ENCODE measurements at regions not wholly inside any gene's neighbourhood (a gene's known extent, or its start where the extent isn't known, plus 50 kb on each side); places are given as distances from the start of the nearest gene placed in this dataset.
A peak's percentile ranks its signal among the peaks of the same experiment; 100 is the strongest.

GRCh38 chr5:168114444-168115017 is 176.9 kb upstream of the WWC1 start:
- H3K4me3 ChIP-seq (ENCODE audit: low read depth, low read length), result no peak overlapping the region
- DNase-seq (ENCODE audit: low read depth), result peak; percentile 28
- TF ChIP-seq CTCF (IDR thresholded peaks at IDR 0.05; ENCODE audit: control insufficient read depth, extremely low read depth, insufficient read depth), result peak; percentile 88

- TF ChIP-seq CTCF (IDR thresholded peaks at IDR 0.05; ENCODE audit: control insufficient read depth, extremely low read depth, insufficient read depth), result no peak
- no peak for DNase-seq (ENCODE audit: low read depth)
- no peak overlapping the region for H3K4me3 ChIP-seq (ENCODE audit: low read depth, low read length)
Observed at GRCh38 chr5:168117469-168117868, 174.0 kb upstream of the WWC1 start.

GRCh38 chr5:168118042-168118668 is 173.3 kb upstream of the WWC1 start:
- no peak for DNase-seq (ENCODE audit: low read depth)
- no peak overlapping the region for H3K4me3 ChIP-seq (ENCODE audit: low read depth, low read length)
- TF ChIP-seq CTCF (IDR thresholded peaks at IDR 0.05; ENCODE audit: control insufficient read depth, extremely low read depth, insufficient read depth), result no peak

- no peak for TF ChIP-seq CTCF (IDR thresholded peaks at IDR 0.05; ENCODE audit: control insufficient read depth, extremely low read depth, insufficient read depth)
- no peak overlapping the region for H3K4me3 ChIP-seq (ENCODE audit: low read depth, low read length)
- DNase-seq (ENCODE audit: low read depth), result no peak
Observed at GRCh38 chr5:168120401-168121137, 170.9 kb upstream of the WWC1 start.

- DNase-seq (ENCODE audit: low read depth), result no peak
- H3K4me3 ChIP-seq (ENCODE audit: low read depth, low read length), result no peak overlapping the region
- no peak for TF ChIP-seq CTCF (IDR thresholded peaks at IDR 0.05; ENCODE audit: control insufficient read depth, extremely low read depth, insufficient read depth)
Observed at GRCh38 chr5:168121138-168121494, 170.3 kb upstream of the WWC1 start.

GRCh38 chr5:168123631-168124528 is 167.6 kb upstream of the WWC1 start:
- DNase-seq (ENCODE audit: low read depth), result no peak
- no peak overlapping the region for H3K4me3 ChIP-seq (ENCODE audit: low read depth, low read length)
- no peak for TF ChIP-seq CTCF (IDR thresholded peaks at IDR 0.05; ENCODE audit: control insufficient read depth, extremely low read depth, insufficient read depth)

All from LNCaP clone FGC (cell line).